ENCODE measurements at regions not wholly inside any gene's neighbourhood (a gene's known extent, or its start where the extent isn't known, plus 50 kb on each side); places are given as distances from the start of the nearest gene placed in this dataset.

DNA sequence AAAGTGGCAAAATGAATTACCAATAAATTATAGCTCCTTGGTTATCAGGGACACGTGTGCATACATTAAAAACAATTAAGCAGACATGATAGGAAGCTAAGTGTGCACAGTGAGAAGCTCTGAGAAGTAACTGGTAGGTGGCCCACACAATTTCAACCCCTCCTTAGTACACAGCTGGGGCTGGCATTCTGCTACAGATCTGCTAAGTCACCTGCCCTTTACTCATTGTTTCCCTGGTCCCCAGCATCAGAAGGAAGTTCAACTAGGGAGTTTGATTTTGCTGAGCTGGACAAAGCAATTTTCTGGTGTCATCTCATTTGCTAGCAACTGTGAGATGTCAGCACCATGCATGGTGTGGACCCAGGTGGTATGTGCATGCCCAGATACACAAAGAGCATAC is 424.1 kb upstream of the NPVF start:
- H3K4me1 Mint-ChIP-seq = peaks cover 16 to 30% (median 19%) of the 10 kb centered on the region in 3 donors
- Histone ChIP-seq H3K4me3 (ENCODE audit: control insufficient read depth in 1 of 2, extremely low read depth in 1 of 2, low read length in 1 of 2) (no peak overlapping the region), H3K36me3 (ENCODE audit: control insufficient read depth in 2 of 2, extremely low read depth in 1 of 2, insufficient read depth in 1 of 2, low read length in 1 of 2) (no peaks in the 10 kb centered on the region), H3K9me3 (no peaks in the 10 kb centered on the region), H3K27me3 (replicated peaks in 1 of 2; ENCODE audit: control insufficient read depth in 2 of 2, extremely low read depth in 1 of 2, insufficient read depth in 2 of 2, low read length in 1 of 2) (no peaks in the 10 kb centered on the region), H3K4me1 (ENCODE audit: control insufficient read depth in 1 of 2, extremely low read depth in 1 of 2, insufficient read depth in 2 of 2, low read length in 2 of 2) (peaks cover 0 to 8% of the 10 kb centered on the region in 2 experiments), H3K27ac (ENCODE audit: low read length) (no peak overlapping the region)
- H3K27me3 Mint-ChIP-seq = peaks cover 0 to 5% of the 10 kb centered on the region in 2 donors
- ChIA-PET POLR2A (no interaction called here), CTCF (interaction anchor here in 1 of 2 donors (0.6 kb wide), 1 partner anchor 1017 kb away, joined by 3 read pairs; no protein-coding TSS in a partner anchor)
- no peaks in the 10 kb centered on the region for H3K36me3 Mint-ChIP-seq
- no peaks in the 10 kb centered on the region for H3K9me3 Mint-ChIP-seq
- no peak overlapping the region for H3K27ac Mint-ChIP-seq
- no CpG with 5 or more reads among the region's 1 CpG for WGBS (ENCODE audit: insufficient coverage)
- no peak for DNase-seq
- ATAC-seq (replicated peaks in 1 of 4) = no peak
- no peak overlapping the region for H3K4me3 Mint-ChIP-seq

DNA sequence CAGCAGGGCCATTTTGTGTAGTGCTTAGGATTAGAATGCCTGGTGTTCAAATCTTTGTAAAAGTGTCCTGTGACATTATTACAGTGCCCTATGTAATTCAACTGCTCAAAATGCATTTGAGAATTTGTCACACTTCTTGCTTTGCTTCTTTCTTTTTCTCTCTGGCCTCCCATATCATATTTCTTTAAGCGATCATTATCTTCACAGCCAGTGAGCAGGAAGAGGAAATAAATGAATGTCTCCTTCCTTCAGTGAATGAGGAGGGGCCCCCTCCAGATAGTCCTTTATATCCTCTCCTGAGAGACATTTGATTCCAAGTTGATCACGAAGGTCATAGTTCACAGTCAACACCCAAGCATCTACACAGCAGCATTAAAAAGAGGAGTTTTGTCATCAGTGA is 425.1 kb upstream of the NPVF start:
- no peak for DNase-seq
- ChIA-PET CTCF (no interaction called here), POLR2A (no interaction called here)
- Histone ChIP-seq H3K4me1 (ENCODE audit: control insufficient read depth in 1 of 2, extremely low read depth in 1 of 2, insufficient read depth in 2 of 2, low read length in 2 of 2) (peaks cover 0 to 8% of the 10 kb centered on the region in 2 experiments), H3K36me3 (ENCODE audit: control insufficient read depth in 2 of 2, extremely low read depth in 1 of 2, insufficient read depth in 1 of 2, low read length in 1 of 2) (no peaks in the 10 kb centered on the region), H3K27ac (ENCODE audit: low read length) (no peak overlapping the region), H3K9me3 (no peaks in the 10 kb centered on the region), H3K27me3 (replicated peaks in 1 of 2; ENCODE audit: control insufficient read depth in 2 of 2, extremely low read depth in 1 of 2, insufficient read depth in 2 of 2, low read length in 1 of 2) (no peaks in the 10 kb centered on the region), H3K4me3 (ENCODE audit: control insufficient read depth in 1 of 2, extremely low read depth in 1 of 2, low read length in 1 of 2) (no peak overlapping the region)
- ATAC-seq (replicated peaks in 1 of 4) = no peak
- Mint-ChIP-seq H3K4me1 (peaks cover 16 to 32% (median 19%) of the 10 kb centered on the region in 3 donors), H3K9me3 (no peaks in the 10 kb centered on the region), H3K4me3 (no peak overlapping the region), H3K27ac (no peak overlapping the region), H3K27me3 (peaks cover 0 to 5% of the 10 kb centered on the region in 2 donors), H3K36me3 (no peaks in the 10 kb centered on the region)
- no CpG with 5 or more reads among the region's 2 CpGs for WGBS (ENCODE audit: insufficient coverage)

DNA sequence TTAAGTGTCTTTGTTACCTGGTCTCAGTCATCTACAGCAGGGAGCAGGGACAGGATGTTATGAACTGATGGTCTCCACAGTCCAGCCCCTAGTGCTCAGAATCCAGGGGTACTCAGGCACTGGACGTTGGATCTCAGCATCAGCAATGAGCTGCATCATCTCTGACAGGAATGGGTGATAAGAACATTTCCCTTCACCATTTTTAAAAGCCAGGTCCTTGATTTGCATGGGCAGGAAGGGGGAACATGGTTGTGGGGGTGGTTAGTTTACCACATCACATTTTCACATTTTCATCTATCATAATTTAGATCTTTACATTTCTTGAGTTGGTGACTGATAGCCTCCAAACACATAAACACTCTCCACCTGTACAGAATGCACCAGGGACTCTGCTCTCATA is 427.8 kb upstream of the NPVF start:
- ChIA-PET POLR2A (no interaction called here), CTCF (no interaction called here)
- Mint-ChIP-seq H3K27ac (peak overlapping the region in 1 of 2 donors; percentile 64), H3K9me3 (no peaks in the 10 kb centered on the region), H3K4me3 (peak overlapping the region in 1 of 3 donors; percentile 19), H3K27me3 (no peaks in the 10 kb centered on the region), H3K4me1 (peaks cover 16 to 32% (median 19%) of the 10 kb centered on the region in 3 donors), H3K36me3 (no peaks in the 10 kb centered on the region)
- no peaks in the 10 kb centered on the region for H3K9me3 ChIP-seq
- ATAC-seq (replicated peaks in 1 of 4) = no peak
- no CpG with 5 or more reads among the region's 1 CpG for WGBS (ENCODE audit: insufficient coverage)
- no peaks in the 10 kb centered on the region for H3K27me3 ChIP-seq (replicated peaks in 1 of 2; ENCODE audit: control insufficient read depth in 2 of 2, extremely low read depth in 1 of 2, insufficient read depth in 2 of 2, low read length in 1 of 2)
- no peak for DNase-seq
- H3K27ac ChIP-seq (ENCODE audit: low read length) = no peak overlapping the region
- H3K36me3 ChIP-seq (ENCODE audit: control insufficient read depth in 2 of 2, extremely low read depth in 1 of 2, insufficient read depth in 1 of 2, low read length in 1 of 2) = no peaks in the 10 kb centered on the region
- H3K4me3 ChIP-seq (ENCODE audit: control insufficient read depth in 1 of 2, extremely low read depth in 1 of 2, low read length in 1 of 2) = no peak overlapping the region
- peaks cover 0 to 8% of the 10 kb centered on the region in 2 experiments for H3K4me1 ChIP-seq (ENCODE audit: control insufficient read depth in 1 of 2, extremely low read depth in 1 of 2, insufficient read depth in 2 of 2, low read length in 2 of 2)

DNA sequence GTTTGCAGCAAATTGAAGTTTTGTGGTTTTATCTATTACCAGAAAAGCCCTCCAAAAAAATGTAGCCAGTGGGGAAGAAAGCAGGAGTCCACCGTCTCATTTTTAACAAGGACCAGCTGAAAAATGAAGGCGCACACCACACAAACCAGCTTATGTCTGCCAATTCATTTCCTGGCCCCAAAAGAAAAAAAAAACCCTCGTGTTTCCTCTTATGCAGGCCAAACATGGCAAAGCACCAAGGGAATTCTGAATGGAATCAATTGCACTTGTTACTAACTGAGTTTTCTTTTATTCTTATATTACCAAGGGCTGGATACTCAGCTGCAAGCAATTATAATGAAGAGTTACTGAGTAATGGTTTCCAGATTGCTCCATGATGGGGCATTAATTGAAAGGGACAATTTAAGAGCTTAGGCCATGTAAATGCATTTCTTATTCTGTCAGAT is 428.3 kb upstream of the NPVF start:
- no peak overlapping the region for H3K27ac ChIP-seq (ENCODE audit: low read length)
- WGBS (ENCODE audit: insufficient coverage) = 25% methylated on average over 2 of the region's 3 CpGs
- H3K27ac Mint-ChIP-seq = peak overlapping the region in 1 of 2 donors; percentile 64
- H3K27me3 Mint-ChIP-seq = no peaks in the 10 kb centered on the region
- ATAC-seq (replicated peaks in 1 of 4) (no peak), DNase-seq (no peak)
- H3K9me3 ChIP-seq = no peaks in the 10 kb centered on the region
- H3K36me3 ChIP-seq (ENCODE audit: control insufficient read depth in 2 of 2, extremely low read depth in 1 of 2, insufficient read depth in 1 of 2, low read length in 1 of 2) = no peaks in the 10 kb centered on the region
- peaks cover 0 to 8% of the 10 kb centered on the region in 2 experiments for H3K4me1 ChIP-seq (ENCODE audit: control insufficient read depth in 1 of 2, extremely low read depth in 1 of 2, insufficient read depth in 2 of 2, low read length in 2 of 2)
- no peak overlapping the region for H3K4me3 ChIP-seq (ENCODE audit: control insufficient read depth in 1 of 2, extremely low read depth in 1 of 2, low read length in 1 of 2)
- CTCF ChIA-PET = interaction anchor here in 1 of 2 donors (0.7 kb wide), 1 partner anchor 391 kb away, joined by 3 read pairs; no protein-coding TSS in a partner anchor
- peak overlapping the region in 1 of 3 donors; percentile 19 for H3K4me3 Mint-ChIP-seq
- H3K27me3 ChIP-seq (replicated peaks in 1 of 2; ENCODE audit: control insufficient read depth in 2 of 2, extremely low read depth in 1 of 2, insufficient read depth in 2 of 2, low read length in 1 of 2) = no peaks in the 10 kb centered on the region
- H3K9me3 Mint-ChIP-seq = no peaks in the 10 kb centered on the region
- no peaks in the 10 kb centered on the region for H3K36me3 Mint-ChIP-seq
- POLR2A ChIA-PET = no interaction called here
- H3K4me1 Mint-ChIP-seq = peaks cover 16 to 32% (median 19%) of the 10 kb centered on the region in 3 donors

DNA sequence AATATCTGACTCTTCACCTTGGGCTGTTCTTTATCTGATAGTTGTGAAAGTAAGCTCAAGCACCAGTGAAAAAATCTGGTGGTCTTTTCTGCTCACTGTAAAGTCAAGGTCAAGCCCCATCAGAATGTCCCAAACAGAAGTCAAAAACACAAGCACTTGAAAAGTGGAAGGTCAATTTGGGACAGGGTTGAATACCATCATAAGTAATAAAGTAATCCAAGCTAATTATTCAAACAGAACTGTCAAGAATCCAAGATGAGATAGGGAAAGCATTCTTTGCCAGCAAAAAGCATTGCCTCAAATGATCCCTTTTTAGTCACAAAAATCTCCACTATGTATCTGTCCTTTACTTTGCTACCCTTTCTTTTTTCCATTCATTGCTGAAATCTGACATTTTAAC is 430.1 kb upstream of the NPVF start:
- Mint-ChIP-seq H3K9me3 (no peaks in the 10 kb centered on the region), H3K27ac (no peak overlapping the region), H3K27me3 (peaks cover 0 to 2% of the 10 kb centered on the region in 2 donors), H3K4me3 (no peak overlapping the region), H3K36me3 (no peaks in the 10 kb centered on the region), H3K4me1 (peaks cover 11 to 19% (median 13%) of the 10 kb centered on the region in 3 donors)
- Histone ChIP-seq H3K4me3 (ENCODE audit: control insufficient read depth in 1 of 2, extremely low read depth in 1 of 2, low read length in 1 of 2) (no peak overlapping the region), H3K27me3 (replicated peaks in 1 of 2; ENCODE audit: control insufficient read depth in 2 of 2, extremely low read depth in 1 of 2, insufficient read depth in 2 of 2, low read length in 1 of 2) (no peaks in the 10 kb centered on the region), H3K9me3 (no peaks in the 10 kb centered on the region), H3K27ac (ENCODE audit: low read length) (no peak overlapping the region), H3K36me3 (ENCODE audit: control insufficient read depth in 2 of 2, extremely low read depth in 1 of 2, insufficient read depth in 1 of 2, low read length in 1 of 2) (no peaks in the 10 kb centered on the region), H3K4me1 (ENCODE audit: control insufficient read depth in 1 of 2, extremely low read depth in 1 of 2, insufficient read depth in 2 of 2, low read length in 2 of 2) (peaks cover 0 to 3% of the 10 kb centered on the region in 2 experiments)
- CTCF ChIA-PET = no interaction called here
- POLR2A ChIA-PET = no interaction called here
- ATAC-seq (replicated peaks in 1 of 4) = no peak
- no peak for DNase-seq

DNA sequence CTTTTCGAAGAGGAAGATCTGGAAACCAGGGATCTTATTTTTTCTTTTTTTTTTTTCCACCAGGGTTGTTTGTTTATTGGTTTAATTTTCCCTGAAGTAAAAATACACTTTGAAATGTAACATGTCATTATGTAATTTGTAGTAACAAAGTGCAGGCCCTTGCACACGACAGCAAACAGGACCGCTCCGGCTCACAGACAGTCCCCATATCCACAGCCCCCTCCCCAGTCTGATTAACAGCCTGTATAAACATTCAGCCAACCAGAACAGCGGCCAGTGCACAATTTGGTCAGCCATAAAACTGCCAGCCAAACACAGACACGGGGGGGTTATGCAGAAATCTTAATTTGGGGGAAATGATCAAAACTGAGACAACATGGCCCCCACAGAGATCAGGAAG is 431.6 kb upstream of the NPVF start:
- ChIA-PET POLR2A (no interaction called here), CTCF (interaction anchor here in 1 of 2 donors (0.6 kb wide), 1 partner anchor 585 kb away, joined by 3 read pairs; no protein-coding TSS in a partner anchor)
- H3K9me3 Mint-ChIP-seq = no peaks in the 10 kb centered on the region
- H3K36me3 Mint-ChIP-seq = no peaks in the 10 kb centered on the region
- peaks cover 6 to 8% of the 10 kb centered on the region in 2 donors for H3K27me3 Mint-ChIP-seq
- H3K4me3 Mint-ChIP-seq = no peak overlapping the region
- no peaks in the 10 kb centered on the region for H3K36me3 ChIP-seq (ENCODE audit: control insufficient read depth in 2 of 2, extremely low read depth in 1 of 2, insufficient read depth in 1 of 2, low read length in 1 of 2)
- H3K4me3 ChIP-seq (ENCODE audit: control insufficient read depth in 1 of 2, extremely low read depth in 1 of 2, low read length in 1 of 2) = no peak overlapping the region
- no peaks in the 10 kb centered on the region for H3K27me3 ChIP-seq (replicated peaks in 1 of 2; ENCODE audit: control insufficient read depth in 2 of 2, extremely low read depth in 1 of 2, insufficient read depth in 2 of 2, low read length in 1 of 2)
- no peak for DNase-seq
- no peaks in the 10 kb centered on the region for H3K9me3 ChIP-seq
- H3K27ac Mint-ChIP-seq = no peak overlapping the region
- peaks cover 9 to 15% (median 9%) of the 10 kb centered on the region in 3 donors for H3K4me1 Mint-ChIP-seq
- no CpG with 5 or more reads among the region's 6 CpGs for WGBS (ENCODE audit: insufficient coverage)
- H3K27ac ChIP-seq (ENCODE audit: low read length) = no peak overlapping the region
- peaks cover 0 to 3% of the 10 kb centered on the region in 2 experiments for H3K4me1 ChIP-seq (ENCODE audit: control insufficient read depth in 1 of 2, extremely low read depth in 1 of 2, insufficient read depth in 2 of 2, low read length in 2 of 2)
- ATAC-seq (replicated peaks in 1 of 4) = no peak
